ENCODE measurements at regions not wholly inside any gene's neighbourhood (a gene's known extent, or its start where the extent isn't known, plus 50 kb on each side); places are given as distances from the start of the nearest gene placed in this dataset.

GRCh38 chr9:71361357-71361756 is 239.9 kb upstream of the TRPM3 start:
- FAIRE-seq = no peak

DNA sequence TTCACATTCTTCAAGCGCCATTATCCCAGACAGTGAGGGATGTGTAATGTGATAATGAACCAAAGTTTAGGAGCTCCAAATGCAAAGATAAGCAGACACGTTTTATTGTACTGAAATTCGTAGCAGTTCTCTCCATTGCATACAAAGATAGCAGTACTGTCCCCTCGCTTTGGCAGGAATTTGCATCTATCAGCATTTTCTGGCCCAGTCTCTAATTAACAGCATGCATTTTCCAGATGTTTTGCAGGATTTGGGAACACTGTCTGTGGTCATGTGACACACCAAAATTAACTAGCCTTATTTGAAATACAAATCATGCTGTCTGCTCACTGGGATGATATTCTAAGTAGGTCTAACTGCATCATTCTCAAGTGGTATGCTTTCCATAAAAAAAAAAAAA is 235.9 kb upstream of the TRPM3 start:
- FAIRE-seq = peak; percentile 8

DNA sequence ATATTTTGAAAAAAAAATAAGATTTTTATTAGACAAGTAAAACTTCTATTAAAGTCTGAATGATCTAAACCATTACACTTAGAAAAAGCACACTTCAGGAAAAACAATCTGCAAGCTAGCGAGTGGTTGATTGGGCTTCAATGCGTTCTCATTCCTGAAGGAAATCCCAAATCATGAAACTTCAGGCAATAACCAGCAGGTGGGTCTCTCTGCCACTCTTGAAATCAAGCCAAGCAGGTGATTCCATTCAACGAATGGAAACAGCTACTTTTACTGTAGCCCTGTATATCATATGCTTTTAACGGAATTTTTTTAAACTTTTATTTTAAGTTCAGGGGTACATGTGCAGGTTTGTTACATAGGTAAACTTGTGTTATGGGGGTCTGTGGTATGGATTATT is 234.5 kb upstream of the TRPM3 start:
- FAIRE-seq = no peak

DNA sequence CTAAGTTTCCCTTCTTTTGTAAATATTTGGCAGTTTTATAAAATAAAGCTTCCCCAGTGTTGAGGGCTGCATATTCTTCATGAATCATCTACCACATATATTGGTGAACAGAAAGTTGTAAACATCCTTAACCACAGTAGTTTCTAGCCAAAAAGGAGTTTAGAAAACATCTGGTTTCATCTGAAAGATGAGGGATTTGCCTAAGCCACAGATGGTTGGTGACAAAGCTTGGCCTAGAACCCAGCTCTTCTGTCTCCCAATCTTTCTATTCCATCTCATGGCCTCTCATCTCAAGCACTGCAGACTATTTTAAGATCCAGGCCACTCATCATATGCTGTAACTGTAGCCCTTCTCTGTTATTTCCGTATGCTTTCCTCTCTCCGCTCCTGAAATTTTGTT is 232.3 kb upstream of the TRPM3 start:
- no peak for FAIRE-seq

DNA sequence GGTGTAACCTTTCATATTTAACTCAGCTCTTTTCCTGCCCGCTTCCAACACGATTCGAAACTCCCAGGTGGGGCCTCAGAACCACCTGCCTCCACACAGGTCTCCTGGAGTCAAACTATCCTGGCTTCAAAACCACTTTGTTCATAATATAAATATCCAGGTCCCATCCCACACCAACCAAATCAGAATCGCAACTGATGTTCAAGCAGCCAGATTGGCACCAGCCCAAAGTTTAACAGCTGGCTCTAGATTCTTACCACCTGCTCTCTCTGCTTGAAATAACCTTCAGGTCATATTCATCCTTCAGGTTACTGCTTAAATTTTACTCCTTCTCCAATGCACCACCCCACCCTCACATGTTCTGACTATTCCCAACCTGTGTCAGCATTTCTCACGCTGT is 231.4 kb upstream of the TRPM3 start:
- no peak for FAIRE-seq

DNA sequence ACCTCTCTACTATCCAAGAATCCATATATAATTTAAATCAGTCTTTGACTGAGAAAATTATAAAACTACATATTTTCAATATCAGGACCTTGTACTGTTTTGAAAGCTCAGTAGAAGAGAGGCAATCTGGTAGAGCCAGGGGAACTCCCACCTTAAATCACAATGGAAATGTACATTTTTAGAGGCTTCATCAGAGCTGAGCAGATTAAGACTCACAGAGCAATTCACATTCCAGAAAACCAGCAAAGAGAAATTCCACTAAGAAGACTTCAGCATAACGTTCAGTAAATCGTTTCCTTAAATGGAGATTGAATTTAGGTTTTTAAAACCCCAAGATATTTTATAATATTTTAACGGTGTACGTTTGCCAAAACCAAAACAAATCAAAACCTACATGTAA is 227.8 kb upstream of the TRPM3 start:
- no peak for FAIRE-seq

DNA sequence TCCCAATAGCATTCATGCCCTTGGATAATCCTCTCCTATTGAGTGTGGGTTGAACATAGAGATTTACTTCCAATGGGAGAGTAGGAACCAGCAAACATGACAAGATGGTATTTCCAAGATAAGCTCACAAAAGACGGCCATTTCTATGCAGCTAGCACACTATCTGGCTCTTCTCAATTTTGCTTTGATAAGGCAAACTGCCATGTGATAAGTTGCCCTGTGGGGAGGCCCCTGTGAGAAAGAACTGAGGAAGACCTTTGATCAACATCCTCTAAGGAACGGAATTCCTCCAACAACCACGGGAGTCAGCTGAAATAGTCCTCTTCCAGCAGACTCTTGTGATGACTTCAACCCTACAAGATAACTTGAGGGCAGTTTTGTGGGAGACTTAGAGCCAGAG is 211.9 kb upstream of the TRPM3 start:
- no peak for FAIRE-seq

- no peak for FAIRE-seq
Observed at GRCh38 chr9:71331603-71332002, 210.2 kb upstream of the TRPM3 start.

DNA sequence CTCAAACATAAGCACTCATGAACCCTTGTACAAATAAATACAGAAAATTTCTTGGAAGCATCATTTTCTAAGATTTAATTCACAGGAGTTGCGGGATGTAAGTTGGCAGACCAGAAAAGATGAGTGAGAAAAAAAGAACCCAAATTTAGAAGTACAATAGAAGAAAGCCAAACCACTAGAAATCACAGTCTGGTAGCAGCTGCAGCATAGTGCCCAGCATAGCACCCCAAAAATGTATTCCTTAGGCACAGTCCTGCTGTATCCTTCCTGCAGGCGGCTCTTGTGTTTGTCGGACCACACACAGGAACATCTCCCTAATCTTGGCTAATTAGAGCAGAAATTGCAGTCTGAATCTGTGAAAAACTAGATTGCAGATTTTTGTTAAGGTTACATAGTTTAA is 208.5 kb upstream of the TRPM3 start:
- no peak for FAIRE-seq

DNA sequence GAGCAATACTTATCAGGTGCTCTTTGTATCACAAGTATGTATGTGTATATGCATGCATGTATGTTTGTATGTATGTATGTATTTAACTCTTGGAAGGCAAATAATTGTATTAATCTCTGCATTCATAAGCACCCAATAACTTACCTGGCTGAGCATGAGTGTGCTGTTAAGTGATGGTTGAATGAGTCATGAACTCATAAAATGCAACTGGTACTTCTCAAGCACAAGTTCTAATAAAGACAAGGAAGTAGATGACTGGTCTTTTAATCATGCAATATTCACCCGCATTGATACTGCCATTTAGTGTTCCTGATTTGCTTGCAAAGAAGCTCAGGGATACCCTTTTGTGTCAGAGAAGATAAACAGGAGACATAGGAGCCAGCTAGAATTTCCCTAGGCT is 204.9 kb upstream of the TRPM3 start:
- no peak for FAIRE-seq

- FAIRE-seq = no peak
Observed at GRCh38 chr9:71323357-71323756, 201.9 kb upstream of the TRPM3 start.

- FAIRE-seq = no peak
Observed at GRCh38 chr9:71322311-71322710, 200.9 kb upstream of the TRPM3 start.

- FAIRE-seq = no peak
Observed at GRCh38 chr9:71308454-71308853, 187.0 kb upstream of the TRPM3 start.

DNA sequence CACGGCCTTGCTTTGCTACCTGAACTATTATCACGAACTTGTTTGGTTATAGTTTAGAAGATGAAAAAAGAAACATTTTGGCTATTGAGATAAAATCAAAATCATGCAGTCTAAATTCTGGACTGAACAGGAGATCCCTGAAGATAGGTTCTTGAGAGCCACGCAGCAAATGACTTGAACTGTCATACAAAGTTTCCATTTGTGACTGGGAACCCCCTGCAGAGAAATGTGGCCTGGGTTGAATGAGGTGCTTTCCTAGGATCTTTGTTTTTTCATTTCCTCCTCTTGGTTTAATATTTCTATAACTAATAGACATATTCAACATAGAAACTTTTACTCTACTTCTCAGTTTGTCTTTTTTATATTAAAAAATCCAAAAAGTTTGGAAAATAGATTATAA is 184.7 kb upstream of the TRPM3 start:
- FAIRE-seq = no peak

- FAIRE-seq = no peak
Observed at GRCh38 chr9:71303351-71303750, 181.9 kb upstream of the TRPM3 start.

- no peak for FAIRE-seq
Observed at GRCh38 chr9:71302776-71303175, 181.4 kb upstream of the TRPM3 start.

DNA sequence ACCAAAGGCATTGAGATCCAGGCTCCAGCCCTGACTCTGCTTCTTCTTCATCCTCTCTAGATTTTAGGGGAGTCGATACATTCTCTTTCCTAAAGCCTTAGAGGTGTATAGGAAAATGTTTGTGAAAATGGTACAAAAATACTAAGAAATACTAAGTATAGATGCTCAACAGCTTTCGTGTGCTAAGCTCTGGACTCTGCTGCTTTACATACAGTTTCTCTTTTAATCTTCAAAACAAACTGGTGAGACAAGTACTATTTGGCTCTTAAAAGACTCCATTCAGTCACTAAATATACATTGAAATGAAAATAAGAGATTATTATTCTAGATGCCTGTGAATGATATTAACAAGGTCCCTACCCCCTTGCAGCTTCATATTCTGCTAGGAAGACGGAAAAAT is 174.5 kb upstream of the TRPM3 start:
- FAIRE-seq = no peak

- FAIRE-seq = no peak
Observed at GRCh38 chr9:71286146-71286545, 164.7 kb upstream of the TRPM3 start.

DNA sequence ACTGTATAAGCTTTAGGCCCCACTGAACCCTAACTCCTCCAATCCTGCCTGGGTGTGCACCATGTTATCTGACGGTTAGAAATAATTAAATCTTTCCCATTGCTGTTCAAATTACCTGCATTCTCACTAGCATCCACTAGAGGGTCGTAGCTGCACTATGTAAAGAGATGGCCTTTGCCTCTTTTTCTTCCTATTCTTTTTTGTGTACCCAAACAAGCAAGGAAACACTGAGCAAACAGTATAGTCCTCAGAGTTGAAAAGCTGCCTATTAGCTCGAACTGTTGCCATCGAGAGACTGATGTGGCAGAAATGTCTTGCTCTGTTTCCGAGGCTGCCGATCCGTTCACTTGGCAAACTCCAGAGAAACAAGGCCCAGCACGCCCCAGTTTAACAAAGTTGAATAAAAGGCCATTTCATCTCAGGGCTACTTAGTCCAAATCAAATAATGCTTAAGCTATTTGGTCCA is 163.8 kb upstream of the TRPM3 start:
- FAIRE-seq = peak; percentile 43

DNA sequence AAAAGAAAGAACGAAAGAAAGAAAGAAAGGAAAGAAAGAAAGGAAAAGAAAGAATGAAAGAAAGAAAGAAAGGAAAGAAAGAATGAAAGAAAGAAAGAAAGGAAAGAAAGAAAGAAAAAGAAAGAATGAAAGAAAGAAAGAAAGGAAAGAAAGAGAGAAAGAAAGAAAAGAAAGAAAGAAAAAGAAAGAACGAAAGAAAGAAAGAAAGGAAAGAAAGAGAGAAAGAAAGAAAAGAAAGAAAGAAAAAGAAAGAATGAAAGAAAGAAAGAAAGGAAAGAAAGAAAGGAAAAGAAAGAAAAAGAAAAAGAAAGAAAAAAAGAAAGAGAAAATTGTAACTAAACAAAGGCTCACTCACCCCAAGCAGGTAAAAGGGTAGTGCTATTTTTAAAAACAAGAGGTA is 160.7 kb upstream of the TRPM3 start:
- FAIRE-seq = peak; percentile 39

DNA sequence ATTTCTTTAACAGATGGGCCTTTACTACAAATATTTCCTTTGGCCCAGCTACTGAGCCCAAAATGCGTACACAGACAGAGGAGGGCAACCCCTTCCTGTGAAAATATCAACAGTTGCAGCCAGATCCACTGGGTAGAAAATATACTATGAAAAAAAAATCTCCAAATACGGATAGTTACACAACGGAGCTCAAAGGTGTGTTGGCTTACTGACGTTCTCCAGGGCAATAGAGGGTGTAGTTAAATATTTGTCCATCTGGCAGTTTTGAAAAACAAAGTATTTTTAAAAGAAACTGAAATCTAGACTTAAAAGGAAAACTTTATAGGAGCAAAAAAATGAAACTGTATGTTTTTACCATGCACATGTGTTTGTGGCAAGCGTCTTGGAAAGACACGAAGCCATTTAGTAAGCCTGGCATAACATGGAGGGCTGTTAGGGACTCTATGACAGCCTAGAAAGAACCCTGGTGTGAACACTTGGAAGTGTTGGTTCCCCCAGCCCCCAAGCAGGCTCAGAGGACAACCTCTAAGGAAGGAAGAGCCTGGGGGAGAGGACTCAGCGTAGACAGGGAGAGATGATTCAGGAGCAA is 157.8 kb upstream of the TRPM3 start:
- no peak for FAIRE-seq

DNA sequence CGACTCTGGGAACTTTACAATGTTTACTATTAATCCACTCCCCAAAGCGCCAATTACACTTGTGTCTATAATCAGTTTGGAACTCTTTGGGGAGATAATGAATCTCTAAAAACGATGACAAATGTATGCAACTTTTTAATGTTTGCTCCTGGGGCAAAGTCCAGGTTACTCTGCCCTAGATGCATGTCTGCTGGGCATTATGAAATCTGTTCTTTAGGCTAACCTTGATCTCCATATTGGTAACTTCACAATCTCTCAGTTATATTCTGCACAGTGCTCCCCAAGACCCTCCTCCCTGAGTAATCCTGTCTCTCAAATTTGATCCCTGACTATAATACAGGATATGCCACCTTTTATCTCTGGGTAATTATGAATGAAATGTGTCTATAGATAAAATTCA is 152.2 kb upstream of the TRPM3 start:
- no peak for FAIRE-seq

- no peak for FAIRE-seq
Observed at GRCh38 chr9:71271602-71272001, 150.2 kb upstream of the TRPM3 start.

DNA sequence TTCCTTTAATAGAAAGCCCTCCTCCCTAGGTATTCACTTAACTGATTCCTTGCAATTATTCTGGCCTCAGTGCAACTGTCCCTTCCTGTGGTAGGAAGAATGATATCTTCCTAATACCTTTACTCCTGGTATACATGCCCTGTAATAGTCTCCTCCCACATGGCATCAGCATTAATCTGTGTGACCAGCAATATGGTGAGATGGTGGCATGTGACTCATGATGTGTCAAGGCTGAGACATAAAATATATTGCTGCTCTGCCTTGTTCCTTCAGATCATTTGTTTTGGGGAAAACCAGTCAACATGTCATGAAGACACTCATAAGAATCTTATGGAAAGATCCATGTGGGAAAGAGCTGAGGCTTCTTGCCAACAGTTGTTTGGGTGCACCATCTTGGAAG is 149.1 kb upstream of the TRPM3 start:
- no peak for FAIRE-seq

DNA sequence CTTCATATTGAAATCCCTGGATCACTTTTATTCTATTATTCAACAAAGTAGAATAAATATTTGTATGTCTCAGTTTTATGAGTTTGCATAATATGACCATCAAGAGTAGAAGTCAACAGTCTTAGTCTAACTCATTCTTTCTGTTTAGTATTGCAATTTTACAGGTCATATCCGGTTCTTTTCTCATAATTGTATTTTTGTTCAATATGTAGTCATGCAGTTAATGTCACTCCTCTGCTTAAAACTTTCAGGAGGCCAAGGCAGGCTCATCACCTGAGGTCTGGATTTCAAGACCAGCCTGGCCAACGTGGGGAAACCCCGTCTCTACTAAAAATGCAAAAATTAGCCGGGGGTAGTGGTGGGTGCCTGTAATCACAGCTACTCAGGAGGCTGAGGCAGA is 148.4 kb upstream of the TRPM3 start:
- no peak for FAIRE-seq
